ENCODE measurements at regions not wholly inside any gene's neighbourhood (a gene's known extent, or its start where the extent isn't known, plus 50 kb on each side); places are given as distances from the start of the nearest gene placed in this dataset.
"Not testable (repeated sequence)": the region's sequence is repeated elsewhere in the genome, so short reads cannot be mapped to it uniquely, and the experiment has no call there.

DNA sequence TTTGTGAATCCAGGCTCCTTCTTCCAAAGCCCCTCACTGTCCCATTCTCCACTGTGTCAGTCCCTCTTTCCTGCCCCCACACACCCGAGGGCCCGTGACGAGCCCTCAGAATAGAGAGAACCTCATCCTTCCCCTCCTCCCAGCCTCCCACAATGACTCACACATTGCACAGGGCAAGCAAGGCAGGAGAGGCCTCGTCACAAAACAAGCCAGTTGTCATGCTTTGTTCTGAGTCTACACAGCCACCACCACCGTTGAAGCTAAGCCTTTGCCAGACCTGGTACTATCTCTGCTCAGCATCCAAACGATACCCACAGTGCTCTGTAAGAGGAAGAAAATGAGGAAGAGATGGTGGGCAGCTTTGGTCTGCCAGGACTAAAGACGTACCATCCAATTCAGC is 142.2 kb upstream of the ZNF366 start:
- no peak for DNase-seq

DNA sequence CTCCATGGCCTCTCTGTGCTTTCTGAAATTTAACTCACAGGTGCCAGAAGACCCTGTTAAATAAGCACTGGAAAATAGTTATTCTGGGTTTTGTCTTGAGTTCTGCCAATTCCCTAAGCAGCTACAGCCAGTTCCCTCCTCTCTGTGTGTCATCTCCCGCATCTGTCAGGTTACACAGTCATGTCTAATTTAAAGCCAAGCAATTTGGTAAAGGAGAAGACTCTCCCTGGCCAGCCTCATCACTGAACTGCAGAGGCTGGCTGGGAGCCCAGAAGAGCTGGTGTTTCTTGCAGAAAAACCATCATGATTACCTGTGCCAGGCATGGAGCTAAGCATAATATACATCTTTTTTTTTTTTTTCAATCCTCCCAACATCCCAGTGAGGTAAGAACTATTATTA is 141.3 kb upstream of the ZNF366 start:
- no peak for DNase-seq

DNA sequence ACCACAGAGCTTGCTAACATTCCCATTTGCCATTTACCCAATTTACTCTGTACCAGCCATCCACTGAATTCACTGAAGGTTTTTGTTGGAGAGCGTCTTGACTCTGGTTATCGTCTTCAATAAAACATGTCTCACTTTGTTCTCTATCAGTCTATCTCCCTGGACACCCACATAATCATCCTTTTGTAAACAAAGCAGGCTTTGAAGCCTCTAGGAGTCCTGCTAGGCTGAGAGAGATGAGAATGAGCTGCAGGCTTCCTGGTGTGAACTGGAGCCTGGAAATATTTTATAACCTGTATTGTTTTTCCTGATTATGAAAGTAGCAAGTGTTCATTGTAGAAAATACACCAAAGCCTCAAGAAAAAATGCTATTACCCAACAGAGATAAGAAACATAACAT is 140.6 kb upstream of the ZNF366 start:
- no peak for DNase-seq

DNA sequence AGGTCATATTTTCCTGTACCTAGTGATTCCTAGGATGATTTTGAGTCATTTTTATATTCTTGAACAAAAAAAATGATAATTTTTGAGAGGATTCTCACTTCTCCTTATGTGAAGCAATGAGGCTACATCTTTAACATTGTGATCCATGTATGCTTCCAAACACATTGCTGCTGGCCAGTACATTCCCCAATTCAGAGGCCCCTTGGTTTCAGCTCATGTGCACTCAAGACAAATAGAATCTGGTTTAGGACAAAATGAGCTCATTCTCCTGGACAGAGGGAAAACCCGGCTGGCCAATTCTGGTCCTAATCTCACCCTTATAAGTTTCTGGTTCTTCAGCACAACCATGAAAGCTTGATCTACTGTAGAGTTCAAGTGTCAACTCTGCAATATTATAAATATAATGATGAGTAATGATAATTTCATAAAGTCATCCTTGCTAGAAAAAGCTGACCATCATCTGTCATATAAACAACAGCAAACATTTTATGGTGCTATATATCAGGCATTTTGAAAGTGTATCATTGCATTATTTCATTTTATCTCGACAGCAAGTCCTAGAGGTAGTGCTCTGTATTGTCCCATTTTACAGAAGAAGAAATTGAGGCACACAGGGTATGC is 139.1 kb upstream of the ZNF366 start:
- no peak for DNase-seq

DNA sequence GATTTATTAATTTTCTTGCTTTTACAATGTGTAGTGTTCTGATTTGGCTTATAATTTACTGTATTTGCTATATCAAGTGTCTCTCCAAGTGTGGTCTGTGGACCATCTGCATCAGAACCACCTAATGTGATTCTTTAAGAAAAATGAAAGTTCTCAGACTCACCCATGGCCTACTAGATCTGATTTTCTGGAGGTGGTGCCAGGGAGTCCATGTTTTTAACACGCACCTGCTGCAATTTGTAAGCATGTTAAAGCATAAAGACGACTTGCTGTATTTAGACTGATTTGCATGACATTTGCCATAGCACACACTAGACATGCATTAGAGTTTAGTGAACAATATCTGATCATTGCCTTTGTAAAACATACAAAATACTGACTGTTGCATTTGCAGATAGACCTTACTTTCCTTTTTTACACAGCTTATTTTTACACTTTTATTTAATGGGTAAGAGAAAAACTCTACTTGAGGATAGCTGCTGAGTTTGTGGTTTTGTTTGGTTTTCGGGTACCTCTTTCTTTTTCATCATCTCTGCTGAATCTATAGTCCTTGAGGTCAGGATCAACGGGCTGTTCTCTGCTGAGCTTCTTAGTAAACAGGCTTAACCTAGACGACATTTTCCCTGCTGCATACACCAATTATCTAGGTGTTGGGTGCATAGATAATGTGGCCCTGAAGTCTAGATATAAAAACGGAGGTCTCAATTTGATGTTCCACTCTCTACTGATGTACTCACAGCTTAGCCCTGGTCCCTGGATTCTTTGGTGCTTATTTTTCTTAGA is 138.0 kb upstream of the ZNF366 start:
- no peak for DNase-seq

DNA sequence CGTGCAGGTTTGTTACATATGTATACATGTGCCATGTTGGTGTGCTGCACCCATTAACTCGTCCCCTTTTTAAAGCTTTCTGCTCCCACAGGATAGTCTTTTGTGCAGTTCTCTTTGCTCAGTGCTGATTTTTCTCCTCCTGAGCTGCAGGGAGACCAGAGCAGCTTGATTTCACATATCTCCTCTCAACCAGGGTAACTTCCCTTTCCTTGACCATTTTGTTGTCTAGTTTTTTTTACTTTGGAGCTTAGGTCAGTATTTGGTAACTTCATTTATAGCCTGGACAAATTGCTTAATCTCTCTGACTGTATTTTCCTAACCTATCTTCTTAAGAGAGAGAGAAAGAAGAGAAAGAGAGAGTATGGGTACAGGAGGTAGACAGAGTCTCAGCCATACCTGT is 137.1 kb upstream of the ZNF366 start:
- DNase-seq = no peak

DNA sequence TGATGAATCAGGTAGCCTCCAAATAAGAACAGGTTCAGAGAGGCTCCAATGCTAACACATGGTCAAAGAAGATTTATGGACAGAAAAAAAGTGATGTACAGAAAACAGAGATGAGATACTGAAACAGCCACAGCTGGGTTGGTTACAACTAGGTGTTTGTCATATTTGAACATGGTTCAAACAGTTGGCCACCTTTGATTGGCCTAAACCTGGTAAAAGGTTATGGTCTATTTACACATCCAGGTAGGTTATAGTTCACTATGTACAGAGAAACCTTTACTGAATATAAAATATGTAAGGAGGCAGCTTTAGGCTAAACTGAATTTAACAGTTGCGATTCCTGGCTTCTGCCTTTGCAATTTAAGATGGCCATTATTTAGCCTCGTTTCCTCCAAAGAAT is 134.0 kb upstream of the ZNF366 start:
- DNase-seq = no peak

DNA sequence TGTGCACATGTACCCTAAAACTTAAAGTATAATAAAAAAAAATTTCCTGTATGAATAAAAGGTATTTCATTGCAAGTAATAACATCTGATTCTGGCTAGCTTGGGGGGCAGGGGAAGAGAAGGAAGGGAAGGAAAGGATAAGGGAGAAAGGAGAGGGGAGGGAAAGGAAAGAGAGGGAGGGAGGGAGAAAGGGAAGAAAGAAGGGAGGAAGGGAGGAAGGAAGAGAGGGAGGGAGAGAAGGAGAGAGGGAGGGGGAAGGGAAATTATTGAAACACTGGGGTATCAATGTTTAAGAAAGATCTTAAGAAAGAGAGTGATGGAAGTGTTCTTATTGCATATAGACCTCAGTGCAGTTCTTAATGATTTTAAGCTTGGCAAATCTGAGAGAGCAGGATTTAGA is 129.8 kb upstream of the ZNF366 start:
- no peak for DNase-seq

DNA sequence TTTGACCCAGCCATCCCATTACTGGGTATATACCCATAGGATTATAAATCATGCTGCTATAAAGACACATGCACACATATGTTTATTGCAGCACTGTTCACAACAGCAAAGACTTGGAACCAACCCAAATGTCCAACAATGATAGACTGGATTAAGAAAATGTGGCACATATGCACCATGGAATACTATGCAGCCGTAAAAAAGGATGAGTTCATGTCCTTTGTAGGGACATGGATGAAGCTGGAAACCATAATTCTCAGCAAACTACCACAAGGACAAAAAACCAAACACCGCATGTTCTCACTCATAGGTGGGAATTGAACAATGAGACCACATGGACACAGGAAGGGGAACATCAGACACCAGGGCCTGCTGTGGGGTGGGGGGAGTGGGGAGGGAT is 129.4 kb upstream of the ZNF366 start:
- not testable (repeated sequence) for DNase-seq

DNA sequence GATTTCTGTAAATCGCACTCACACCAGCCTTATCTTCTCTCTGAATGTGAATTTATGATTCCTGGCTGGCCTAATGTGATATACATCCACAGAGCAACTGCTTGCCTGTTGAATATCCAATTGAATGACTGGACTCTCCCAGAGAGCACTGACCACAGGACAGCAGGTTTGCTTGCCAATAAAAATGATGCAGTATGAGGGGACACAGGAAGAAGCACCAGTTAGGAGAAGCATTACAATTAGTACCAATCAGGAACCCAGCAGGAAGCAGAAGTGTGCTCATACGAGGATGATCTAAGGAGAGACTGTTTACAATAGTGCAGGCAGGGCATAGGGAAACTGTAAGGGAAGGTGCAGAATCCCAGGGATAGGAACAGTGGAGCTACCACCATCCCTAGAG is 127.2 kb upstream of the ZNF366 start:
- no peak for DNase-seq

DNA sequence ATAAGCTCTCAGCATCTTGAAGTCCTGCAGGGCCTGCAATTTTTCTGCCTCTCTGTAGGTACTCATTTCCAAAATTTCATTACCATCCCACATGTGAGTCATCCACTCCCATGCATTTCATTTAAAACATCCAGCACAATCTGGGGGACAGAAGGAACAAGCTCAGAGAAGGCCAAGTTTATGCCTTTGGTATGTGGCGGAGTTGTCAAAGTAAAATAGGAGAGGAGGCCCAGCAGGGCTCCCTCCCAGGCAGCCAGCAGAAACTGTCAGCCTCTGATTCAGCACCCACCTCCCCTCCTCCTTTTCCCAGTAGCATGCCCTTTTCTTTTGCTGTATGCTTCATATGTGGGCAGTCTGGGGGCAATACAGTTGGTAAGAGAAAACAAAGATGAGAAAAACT is 126.4 kb upstream of the ZNF366 start:
- no peak for DNase-seq

DNA sequence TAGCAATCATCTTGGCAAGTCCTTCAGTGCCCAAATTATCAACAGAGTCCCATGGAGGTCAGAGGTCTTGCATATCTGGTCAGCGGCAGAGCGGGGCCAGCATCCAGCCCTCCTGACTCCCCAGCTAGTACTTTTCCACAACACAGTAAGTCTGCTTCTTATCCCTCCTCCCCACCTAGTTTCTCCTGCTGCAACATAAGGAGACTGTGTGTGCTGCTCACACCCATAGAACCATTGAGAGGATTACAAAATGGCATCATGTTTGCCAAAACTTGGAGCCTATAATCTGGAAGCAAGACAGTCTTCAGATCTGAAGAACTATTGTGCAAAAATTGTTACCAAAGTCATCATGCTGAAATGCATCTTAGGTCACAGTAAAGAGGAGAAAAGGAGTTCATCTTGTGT is 125.8 kb upstream of the ZNF366 start:
- DNase-seq = no peak

DNA sequence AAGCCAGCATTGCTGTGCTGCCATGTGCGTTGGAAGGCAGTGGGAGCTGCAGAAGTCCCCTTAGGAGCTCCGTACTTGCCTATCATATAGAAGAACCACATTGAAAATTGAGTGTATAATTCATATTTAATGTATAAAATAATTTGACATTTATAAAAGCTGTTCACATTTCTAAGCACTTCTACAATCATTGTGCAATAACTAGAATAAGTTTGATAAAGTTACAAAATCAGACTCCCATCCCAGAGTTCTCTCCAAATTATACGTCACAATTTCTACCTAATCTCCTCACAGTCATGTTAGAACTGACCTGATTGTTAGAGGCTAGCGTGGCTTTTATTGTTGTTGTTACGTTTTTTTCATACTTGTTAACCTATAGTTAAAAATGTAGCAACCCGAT is 123.5 kb upstream of the ZNF366 start:
- DNase-seq = no peak

DNA sequence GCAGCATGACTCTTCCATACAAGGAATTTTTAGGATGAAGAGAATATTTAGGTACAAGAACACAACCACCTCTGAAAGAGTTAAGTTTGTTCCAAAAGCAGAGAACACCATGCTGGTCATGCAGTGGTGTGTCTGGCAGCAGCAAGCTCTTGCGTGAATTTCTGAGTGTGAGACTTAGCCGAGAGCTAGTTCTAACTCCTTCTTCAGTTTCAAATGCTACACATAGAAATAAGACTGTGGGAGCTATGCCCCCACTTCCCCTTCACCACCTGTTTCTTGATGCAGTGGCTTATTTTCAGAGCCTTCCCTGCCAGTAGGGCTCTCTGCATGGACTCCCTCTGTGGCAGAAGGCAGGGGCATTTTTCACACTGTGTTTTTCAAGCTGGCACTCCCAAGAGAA is 122.9 kb upstream of the ZNF366 start:
- no peak for DNase-seq

DNA sequence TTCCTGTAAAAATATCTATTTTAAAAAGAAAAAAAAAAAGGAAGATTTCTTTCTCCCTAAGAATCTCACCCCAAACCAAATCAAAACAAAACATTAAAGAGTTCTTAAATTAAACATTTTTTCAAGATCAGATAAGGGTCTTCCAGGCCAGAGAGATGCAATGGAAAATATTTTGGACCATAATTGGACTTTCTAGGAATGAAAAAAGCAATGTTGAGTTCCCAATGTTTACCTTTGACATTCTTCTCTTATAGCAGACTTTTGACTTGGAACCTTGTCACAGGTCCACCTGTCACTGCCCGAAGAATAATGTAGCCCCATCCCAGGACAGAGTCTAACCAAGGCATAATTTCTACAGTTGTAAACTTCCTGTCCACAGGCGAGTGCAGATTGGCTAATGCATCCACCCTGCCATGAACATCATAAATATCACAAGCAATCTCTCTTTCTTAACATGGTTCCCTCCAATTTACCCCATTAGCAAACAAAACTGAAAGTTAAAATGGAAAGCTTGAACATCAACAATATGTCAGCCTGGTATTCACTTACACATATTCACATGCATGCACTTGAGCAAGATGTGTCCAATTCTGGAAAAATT is 121.7 kb upstream of the ZNF366 start:
- no peak for DNase-seq

DNA sequence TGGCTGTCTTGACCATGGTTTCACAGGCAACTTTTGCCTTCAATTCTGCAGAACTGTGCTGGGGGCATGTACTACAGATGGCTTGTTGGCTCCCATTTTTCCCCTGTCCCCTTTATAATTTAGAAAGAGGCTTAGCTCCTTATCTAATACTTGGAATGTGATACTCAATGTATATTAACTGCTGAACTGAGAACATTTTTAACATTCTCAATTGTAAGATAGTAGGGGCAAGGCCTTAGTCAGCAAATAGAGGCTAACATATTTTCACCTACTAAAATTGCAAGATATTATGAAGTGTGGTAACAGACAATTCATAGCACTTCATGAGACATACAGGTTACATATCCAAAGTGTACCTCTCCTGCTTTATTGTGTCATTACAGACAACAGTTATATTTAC is 118.1 kb upstream of the ZNF366 start:
- DNase-seq = no peak

DNA sequence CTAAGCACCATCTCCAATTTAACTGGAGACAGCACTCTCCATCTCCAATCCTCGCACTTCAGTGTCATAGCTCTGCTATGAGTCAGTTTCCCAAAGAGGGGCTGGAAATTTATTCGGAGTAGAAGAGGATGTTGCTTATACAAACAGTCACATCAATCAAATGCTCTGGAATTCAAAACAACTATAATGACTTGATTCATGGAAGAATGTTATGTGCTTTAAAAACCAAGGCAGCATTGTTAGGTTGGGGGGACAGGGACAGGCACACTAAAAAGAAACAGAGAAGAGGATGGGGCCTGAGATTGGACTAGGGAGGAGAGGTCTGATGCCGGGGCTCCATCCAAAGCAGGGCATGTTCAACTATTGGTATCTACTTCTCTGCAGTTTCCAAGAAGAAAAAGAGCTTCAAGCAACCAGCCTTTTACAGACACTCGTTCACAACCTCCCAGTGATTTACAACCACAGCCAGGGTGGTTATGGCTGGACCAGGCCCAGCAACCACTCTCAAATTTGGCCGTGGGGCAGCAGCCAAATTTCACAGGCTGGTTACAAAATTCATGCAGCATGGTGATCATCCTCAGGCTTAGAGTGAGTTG is 117.5 kb upstream of the ZNF366 start:
- no peak for DNase-seq

DNA sequence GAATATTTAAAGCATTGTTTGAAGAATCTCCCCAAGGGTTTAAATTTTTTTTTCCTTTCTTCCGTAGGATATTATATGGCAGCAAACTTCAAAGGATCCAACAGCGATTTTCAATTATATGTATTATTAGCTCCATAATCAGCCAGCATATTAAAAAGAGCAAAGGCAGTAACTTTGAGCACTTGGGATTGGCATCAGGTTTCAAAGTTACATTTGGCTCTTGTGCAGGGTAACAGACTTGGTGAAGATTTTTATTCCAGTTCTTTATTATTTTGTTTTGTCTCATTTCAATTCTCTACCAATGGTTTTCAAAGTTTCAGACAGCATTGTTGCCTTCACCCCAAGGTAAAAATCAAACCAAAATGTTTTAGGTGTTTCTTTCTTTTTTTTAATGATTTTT is 116.7 kb upstream of the ZNF366 start:
- no peak for DNase-seq

DNA sequence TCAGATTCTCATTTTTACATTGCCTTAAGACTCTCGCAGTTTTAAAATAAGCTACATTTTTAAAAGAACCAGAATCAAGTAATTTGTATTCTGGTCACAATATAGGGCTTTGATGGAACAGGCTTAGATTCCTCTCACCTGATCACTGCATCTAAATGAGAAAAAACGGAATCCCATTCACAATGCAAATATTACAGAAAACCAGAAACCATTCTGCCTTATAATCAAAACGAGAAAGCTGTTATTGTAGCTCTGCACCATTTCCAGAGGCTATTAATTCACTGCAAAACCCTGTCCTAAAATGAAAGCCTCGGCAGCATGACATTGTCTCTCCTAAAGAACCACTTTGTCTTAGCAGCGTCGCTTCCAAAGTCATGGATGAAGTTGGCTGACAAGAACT is 116.1 kb upstream of the ZNF366 start:
- DNase-seq = no peak

DNA sequence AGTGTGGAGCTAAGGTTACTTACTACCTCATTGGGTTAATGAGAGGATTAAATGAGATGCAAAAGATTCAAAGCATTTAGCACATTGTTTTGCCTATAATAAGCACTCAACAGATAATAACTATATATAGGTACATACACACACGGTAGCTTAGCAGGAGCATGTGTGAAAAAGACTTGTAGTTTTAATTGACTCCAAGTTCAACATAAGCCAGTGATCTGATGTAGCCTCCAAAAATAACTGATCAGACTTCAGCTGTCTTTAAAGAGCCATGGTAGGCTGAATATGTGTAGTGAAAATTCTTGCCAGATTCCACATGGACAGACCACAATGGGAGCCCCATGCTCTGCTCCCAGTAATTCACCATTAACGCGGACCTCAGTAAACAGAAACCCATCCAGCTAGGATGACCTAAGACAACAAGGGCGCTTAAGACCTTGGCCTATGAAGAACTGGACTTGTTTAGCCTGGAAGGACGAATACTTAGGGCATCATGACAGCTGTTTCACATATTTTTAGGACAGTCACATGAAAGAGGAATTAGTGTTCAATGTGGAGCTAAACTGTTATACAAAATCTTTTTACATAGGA is 115.1 kb upstream of the ZNF366 start:
- no peak for DNase-seq

DNA sequence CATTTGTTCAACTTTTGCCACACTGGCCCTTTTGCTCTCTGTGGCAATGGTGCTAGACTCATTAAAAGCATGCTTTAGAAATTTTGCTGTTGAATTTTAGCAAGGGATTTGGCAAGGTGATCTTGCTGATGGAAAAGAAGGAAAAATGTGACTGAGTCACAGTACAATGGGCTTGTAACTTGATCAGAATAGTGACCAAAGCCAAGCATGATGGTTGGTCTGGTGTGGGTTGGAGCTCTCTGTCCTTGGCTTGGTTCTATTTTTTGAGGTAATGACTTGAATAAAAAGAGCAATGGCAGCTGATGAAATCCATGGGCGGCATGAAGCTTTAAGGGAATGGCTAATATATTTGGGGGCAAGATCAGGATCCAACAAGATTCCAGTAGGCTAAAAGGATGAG is 114.4 kb upstream of the ZNF366 start:
- DNase-seq = no peak

DNA sequence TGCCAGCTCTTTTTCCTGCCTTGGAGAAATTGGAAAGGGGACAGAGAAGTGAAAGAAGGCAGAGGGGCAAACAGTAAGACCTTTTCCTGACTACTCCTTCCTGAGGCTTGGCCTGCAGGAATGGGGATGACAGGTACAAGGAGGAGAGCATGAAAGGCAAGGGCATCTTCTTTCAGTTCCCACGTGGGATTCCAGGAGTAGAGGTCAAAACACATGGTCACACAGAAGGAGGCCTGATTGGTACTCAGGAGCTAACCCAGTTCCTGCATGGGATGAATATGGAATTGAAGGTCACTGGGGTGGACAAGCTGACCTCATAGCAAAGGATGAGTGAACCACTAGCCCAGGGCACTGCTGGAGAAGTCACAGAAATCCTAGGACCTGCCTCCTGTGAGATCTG is 112.5 kb upstream of the ZNF366 start:
- no peak for DNase-seq

DNA sequence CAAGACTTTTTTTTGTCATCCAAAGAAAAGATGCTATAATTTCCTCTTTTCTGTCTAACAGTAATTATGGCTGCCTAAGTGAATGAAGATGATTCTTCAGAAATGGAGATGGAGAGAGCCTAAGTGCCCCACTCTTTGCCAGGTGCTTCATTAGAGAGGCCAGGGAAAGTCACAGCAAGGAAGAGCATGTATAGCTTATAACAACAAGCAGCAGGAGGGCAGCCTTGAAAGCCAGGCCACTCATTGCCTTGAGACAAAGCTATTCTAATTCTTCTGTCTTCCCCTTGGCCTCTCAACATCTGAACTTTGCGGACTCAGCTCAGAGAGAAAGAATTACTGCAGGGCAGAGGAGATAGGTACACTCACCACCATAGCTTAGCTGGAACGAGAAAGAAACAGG is 112.0 kb upstream of the ZNF366 start:
- no peak for DNase-seq

DNA sequence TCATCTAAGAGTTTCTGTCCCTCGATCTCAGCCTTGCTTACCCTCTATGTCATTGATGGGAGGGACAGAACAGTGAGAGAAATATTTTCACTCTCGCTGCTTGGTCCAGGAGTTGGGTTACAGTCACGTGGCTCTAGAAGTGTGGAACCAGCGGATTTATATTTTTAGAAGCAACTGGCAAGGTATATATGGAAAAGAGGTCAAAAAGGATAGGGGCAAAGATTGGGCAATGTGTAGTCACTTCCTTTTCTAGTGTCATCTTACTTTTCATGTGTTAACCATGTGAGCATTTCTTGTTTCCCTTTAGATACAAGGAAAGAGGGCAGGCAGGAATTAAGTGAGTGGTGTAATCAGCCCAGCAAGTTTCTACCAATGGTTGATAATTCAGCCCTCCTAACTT is 111.5 kb upstream of the ZNF366 start:
- DNase-seq = no peak
